C4-2B (cell line): ENCODE measurements at regions not wholly inside any gene's neighbourhood (a gene's known extent, or its start where the extent isn't known, plus 50 kb on each side); places are given as distances from the start of the nearest gene placed in this dataset.

Source experiments
- ZFX ChIP-seq: fragments of 450-650 bp; IDR thresholded peaks from 2 replicates; pipeline ENCODE4 v1.6.1; 2017
- TF ChIP-seq, protein P1 (sequence below): fragments of 450-650 bp; conservative IDR thresholded peaks from 2 replicates; pipeline ENCODE4 v1.5.1; 2017; ENCODE audit warnings: mild to moderate bottlenecking

DNA sequence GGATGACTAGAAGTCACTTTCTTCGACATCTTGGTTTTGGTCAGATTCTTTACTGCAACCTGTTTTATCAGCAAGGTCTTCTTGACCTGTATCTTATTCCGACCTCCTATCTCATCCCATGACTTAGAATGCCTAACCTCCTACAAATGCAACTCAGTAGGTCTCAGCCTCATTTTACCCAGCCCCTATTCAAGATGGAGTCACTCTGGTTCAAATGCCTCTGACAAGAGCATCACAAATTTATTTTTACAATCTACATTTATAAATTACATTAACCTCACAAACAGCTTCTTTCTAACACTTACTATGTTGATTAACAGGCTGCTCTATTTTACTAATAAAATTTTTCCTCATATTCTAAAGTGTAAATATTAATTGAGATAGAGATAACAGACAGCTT lies 867.0 kb upstream of the CNTN5 start:
- TF ChIP-seq ZFX: no peak
- TF ChIP-seq, protein P1, sequence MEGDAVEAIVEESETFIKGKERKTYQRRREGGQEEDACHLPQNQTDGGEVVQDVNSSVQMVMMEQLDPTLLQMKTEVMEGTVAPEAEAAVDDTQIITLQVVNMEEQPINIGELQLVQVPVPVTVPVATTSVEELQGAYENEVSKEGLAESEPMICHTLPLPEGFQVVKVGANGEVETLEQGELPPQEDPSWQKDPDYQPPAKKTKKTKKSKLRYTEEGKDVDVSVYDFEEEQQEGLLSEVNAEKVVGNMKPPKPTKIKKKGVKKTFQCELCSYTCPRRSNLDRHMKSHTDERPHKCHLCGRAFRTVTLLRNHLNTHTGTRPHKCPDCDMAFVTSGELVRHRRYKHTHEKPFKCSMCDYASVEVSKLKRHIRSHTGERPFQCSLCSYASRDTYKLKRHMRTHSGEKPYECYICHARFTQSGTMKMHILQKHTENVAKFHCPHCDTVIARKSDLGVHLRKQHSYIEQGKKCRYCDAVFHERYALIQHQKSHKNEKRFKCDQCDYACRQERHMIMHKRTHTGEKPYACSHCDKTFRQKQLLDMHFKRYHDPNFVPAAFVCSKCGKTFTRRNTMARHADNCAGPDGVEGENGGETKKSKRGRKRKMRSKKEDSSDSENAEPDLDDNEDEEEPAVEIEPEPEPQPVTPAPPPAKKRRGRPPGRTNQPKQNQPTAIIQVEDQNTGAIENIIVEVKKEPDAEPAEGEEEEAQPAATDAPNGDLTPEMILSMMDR: no peak
